ENCODE measurements at regions not wholly inside any gene's neighbourhood (a gene's known extent, or its start where the extent isn't known, plus 50 kb on each side); places are given as distances from the start of the nearest gene placed in this dataset.

DNA sequence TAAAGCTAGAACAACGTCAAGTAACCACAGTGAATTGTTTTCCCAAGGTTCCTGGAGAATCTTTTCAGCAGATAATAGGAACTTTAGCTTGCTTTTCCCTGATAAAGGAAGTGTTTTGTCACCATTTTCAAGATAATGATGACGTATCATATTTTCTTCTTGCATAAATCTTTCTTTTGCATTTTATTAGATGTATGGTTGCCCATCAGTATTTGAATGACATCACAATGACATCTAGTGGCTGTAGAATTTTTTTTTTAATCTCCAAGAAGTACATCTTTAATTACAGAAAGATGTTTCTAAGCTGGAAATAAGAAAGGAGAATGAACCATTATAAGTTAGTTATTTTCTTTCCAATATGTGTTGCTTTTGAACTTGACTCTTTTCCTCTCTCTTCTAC, 83.0 kb downstream of the CENPW start:
- TF ChIP-seq, protein P1, sequence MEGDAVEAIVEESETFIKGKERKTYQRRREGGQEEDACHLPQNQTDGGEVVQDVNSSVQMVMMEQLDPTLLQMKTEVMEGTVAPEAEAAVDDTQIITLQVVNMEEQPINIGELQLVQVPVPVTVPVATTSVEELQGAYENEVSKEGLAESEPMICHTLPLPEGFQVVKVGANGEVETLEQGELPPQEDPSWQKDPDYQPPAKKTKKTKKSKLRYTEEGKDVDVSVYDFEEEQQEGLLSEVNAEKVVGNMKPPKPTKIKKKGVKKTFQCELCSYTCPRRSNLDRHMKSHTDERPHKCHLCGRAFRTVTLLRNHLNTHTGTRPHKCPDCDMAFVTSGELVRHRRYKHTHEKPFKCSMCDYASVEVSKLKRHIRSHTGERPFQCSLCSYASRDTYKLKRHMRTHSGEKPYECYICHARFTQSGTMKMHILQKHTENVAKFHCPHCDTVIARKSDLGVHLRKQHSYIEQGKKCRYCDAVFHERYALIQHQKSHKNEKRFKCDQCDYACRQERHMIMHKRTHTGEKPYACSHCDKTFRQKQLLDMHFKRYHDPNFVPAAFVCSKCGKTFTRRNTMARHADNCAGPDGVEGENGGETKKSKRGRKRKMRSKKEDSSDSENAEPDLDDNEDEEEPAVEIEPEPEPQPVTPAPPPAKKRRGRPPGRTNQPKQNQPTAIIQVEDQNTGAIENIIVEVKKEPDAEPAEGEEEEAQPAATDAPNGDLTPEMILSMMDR (conservative IDR thresholded peaks at IDR 0.05) = no peak
- TF ChIP-seq EZH2 (IDR thresholded peaks at IDR 0.05; ENCODE audit: low read depth) = no peak

Measured in PC-9 (cell line).